OCI-LY3 (cell line): ENCODE measurements at regions not wholly inside any gene's neighbourhood (a gene's known extent, or its start where the extent isn't known, plus 50 kb on each side); places are given as distances from the start of the nearest gene placed in this dataset.

ENCODE experiments used
- H2AFZ ChIP-seq: fragments of 200-600, 300-600 bp; shearing (Covaris generic); 2 replicates; pipeline ENCODE4 v1.6.0; 2014; ENCODE audit warnings: antibody characterized with exemption, low read depth, low read length
- H3K27ac ChIP-seq: fragments of 200-600, 300-600 bp; sonication (generic); 2 replicates; pipeline ENCODE4 v1.5.1; 2014; ENCODE audit warnings: mild to moderate bottlenecking, low read length, moderate library complexity, mixed read lengths
- H3K27me3 ChIP-seq: fragments of 200-600, 300-600 bp; sonication (generic); 2 replicates; pipeline ENCODE4 v1.6.1; 2014; ENCODE audit warnings: low read depth, low read length, mixed read lengths
- H3K36me3 ChIP-seq: fragments of 200-600, 300-600 bp; sonication (generic); replicated peaks from 2 replicates; pipeline ENCODE3; 2014; ENCODE audit warnings: low read depth, low read length, mixed read lengths
- H3K4me1 ChIP-seq: fragments of 300-600, 200-600 bp; sonication (generic); 2 replicates; pipeline ENCODE4 v1.6.1; 2014; ENCODE audit warnings: low read length, mixed read lengths
- H3K4me2 ChIP-seq: fragments of 200-600, 300-600 bp; sonication (generic); 2 replicates; pipeline ENCODE4 v1.6.1; 2014; ENCODE audit warnings: low read length, mixed read lengths
- H3K4me3 ChIP-seq: fragments of 300-600, 200-600 bp; sonication (generic); 2 replicates; pipeline ENCODE4 v1.5.1; 2014; ENCODE audit warnings: antibody characterized with exemption, mild to moderate bottlenecking, low read length, moderate library complexity
- H3K79me2 ChIP-seq: fragments of 300-600, 200-600 bp; shearing (Covaris generic); 2 replicates; pipeline ENCODE4 v1.6.1; 2014; ENCODE audit warnings: mild to moderate bottlenecking, low read length, mixed read lengths
- H3K9ac ChIP-seq: fragments of 300-600, 200-600 bp; shearing (Covaris generic); 2 replicates; pipeline ENCODE4 v1.6.0; 2014; ENCODE audit warnings: mild to moderate bottlenecking, low read length, moderate library complexity
- H3K9me3 ChIP-seq: fragments of 200-600, 300-600 bp; shearing (Covaris generic); 2 replicates; pipeline ENCODE4 v1.6.1; 2014; ENCODE audit warnings: low read length, mixed read lengths; ENCODE audit not compliant: insufficient read depth
- H4K20me1 ChIP-seq: fragments of 200-600, 300-600 bp; sonication (generic); 2 replicates; pipeline ENCODE4 v1.6.1; 2016; ENCODE audit warnings: low read length, mixed read lengths; ENCODE audit not compliant: insufficient read depth
- EZH2phosphoT487 ChIP-seq: fragments of 200-600 bp; shearing (Covaris generic); IDR thresholded peaks from 2 replicates; pipeline ENCODE4 v1.6.1; 2018; ENCODE audit warnings: antibody characterized with exemption, mixed run types, low read depth
- TF ChIP-seq, protein P1 (sequence below): fragments of 200-600, 300-600 bp; sonication (generic); IDR thresholded peaks from 2 replicates; pipeline ENCODE4 v1.5.1; 2014; ENCODE audit warnings: antibody characterized with exemption, low read length, low read depth

DNA sequence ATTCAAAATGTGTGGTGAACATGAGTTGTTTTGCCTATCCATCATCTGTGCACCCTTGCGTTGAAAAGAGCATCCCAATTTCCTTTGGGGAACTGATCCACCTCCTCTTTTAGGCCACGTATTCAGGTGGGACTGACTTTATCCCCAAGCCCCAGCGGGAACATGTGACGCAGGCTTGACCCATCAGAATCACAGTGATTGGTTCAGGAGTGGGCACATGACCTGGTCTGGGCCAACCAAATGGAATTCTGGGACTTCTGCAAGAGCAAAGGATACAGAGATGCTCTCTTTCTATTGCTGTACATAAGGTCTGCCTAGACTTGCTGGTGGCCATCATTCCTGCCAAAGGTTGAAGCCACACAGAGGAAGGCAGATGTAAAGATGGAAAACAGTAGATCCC is 158.9 kb downstream of the IRX5 start:
- no peaks in the 10 kb centered on the region for H4K20me1 ChIP-seq
- no peak overlapping the region for H3K4me2 ChIP-seq
- H3K4me1 ChIP-seq, result no peaks in the 10 kb centered on the region
- no peaks in the 10 kb centered on the region for H3K36me3 ChIP-seq
- H3K9me3 ChIP-seq, result no peaks in the 10 kb centered on the region
- no peak overlapping the region for H3K4me3 ChIP-seq
- H3K27ac ChIP-seq, result no peak overlapping the region
- H3K9ac ChIP-seq, result no peak overlapping the region
- no peaks in the 10 kb centered on the region for H3K27me3 ChIP-seq
- no peak overlapping the region for H2AFZ ChIP-seq
- H3K79me2 ChIP-seq, result no peaks in the 10 kb centered on the region
- no peak for TF ChIP-seq EZH2phosphoT487
- TF ChIP-seq, protein P1, sequence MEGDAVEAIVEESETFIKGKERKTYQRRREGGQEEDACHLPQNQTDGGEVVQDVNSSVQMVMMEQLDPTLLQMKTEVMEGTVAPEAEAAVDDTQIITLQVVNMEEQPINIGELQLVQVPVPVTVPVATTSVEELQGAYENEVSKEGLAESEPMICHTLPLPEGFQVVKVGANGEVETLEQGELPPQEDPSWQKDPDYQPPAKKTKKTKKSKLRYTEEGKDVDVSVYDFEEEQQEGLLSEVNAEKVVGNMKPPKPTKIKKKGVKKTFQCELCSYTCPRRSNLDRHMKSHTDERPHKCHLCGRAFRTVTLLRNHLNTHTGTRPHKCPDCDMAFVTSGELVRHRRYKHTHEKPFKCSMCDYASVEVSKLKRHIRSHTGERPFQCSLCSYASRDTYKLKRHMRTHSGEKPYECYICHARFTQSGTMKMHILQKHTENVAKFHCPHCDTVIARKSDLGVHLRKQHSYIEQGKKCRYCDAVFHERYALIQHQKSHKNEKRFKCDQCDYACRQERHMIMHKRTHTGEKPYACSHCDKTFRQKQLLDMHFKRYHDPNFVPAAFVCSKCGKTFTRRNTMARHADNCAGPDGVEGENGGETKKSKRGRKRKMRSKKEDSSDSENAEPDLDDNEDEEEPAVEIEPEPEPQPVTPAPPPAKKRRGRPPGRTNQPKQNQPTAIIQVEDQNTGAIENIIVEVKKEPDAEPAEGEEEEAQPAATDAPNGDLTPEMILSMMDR, result no peak

DNA sequence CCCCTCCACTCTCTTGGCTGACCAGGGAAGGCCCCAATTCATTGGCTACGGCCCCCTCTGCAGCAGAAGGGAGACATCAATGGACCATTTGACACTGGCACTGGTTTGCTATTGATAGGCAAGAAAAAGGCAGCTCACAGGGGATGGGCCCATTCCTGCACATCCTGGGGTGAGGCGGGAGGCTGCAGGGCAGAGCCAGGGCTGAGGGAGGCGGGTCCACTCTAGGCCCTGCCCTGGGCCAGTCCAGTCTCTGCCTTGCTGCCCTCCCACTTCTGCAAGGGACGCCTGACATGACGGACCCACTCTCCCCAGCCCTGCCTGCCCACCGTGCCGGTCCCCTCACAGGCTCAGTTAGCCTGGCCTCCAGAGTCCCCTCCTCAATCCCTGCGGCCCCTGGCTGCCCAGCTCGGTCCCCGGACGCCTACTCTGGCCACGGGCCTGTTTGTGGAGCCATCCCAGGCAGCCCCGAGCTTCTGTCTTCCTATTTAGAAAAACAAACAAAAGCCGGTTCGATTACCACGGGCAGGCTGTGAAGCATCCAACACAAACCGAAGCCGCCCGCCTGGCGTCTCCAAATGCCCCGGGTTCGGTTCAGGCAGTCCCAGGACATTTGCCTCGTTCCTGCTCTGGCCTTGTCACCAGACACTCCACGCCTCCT is 160.7 kb downstream of the IRX5 start:
- Histone ChIP-seq H3K79me2 (no peaks in the 10 kb centered on the region), H2AFZ (no peak overlapping the region), H3K9ac (no peak overlapping the region), H3K27me3 (no peaks in the 10 kb centered on the region), H3K36me3 (no peaks in the 10 kb centered on the region), H4K20me1 (no peaks in the 10 kb centered on the region), H3K9me3 (no peaks in the 10 kb centered on the region), H3K4me3 (no peak overlapping the region), H3K4me2 (no peak overlapping the region), H3K4me1 (no peaks in the 10 kb centered on the region), H3K27ac (no peak overlapping the region)
- no peak for TF ChIP-seq EZH2phosphoT487
- TF ChIP-seq, protein P1, result no peak

DNA sequence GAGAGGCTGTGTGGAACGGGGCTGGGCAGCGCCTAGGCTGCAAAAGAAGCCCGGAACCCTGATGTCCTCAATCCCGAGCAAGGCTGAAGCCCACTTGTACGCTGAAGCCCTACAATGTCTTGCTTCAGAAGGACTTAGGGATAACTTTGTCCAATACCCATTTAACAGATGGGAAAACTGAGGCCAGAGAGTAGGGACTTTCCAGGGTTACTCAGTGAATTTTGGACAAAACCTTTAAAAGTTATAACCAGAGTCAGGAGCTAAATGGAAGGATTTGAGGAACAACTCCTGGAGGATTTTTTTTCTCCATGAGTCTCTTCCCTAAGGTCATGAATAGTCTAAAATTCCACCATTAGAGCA is 161.2 kb downstream of the IRX5 start:
- H3K4me1 ChIP-seq, result no peaks in the 10 kb centered on the region
- TF ChIP-seq, protein P1, result no peak
- TF ChIP-seq EZH2phosphoT487, result no peak
- no peaks in the 10 kb centered on the region for H3K36me3 ChIP-seq
- no peaks in the 10 kb centered on the region for H3K9me3 ChIP-seq
- no peak overlapping the region for H3K4me3 ChIP-seq
- H4K20me1 ChIP-seq, result no peaks in the 10 kb centered on the region
- H3K4me2 ChIP-seq, result no peak overlapping the region
- H2AFZ ChIP-seq, result no peak overlapping the region
- H3K27me3 ChIP-seq, result no peaks in the 10 kb centered on the region
- H3K79me2 ChIP-seq, result no peaks in the 10 kb centered on the region
- H3K27ac ChIP-seq, result no peak overlapping the region
- no peak overlapping the region for H3K9ac ChIP-seq

DNA sequence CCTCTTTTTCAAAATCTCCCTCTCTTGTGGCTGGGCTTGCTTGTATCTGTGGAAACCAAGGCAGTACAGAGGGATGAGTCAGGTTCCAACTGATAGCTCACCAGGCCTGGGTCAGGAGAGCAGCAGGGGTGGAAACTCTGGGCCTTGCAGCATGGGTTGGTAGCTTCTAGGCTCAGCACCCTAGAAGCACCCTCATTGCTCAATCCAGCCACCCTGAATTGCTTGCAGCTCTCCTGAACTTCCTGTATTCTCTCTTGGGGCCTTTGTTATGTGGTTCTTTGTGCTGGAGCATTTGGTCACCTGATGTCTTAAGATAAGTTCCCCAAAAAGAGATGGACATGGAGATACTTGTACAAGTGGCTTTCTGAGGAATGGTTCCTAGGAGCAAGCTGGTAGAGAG is 169.4 kb downstream of the IRX5 start:
- no peaks in the 10 kb centered on the region for H3K9me3 ChIP-seq
- no peak overlapping the region for H3K27ac ChIP-seq
- no peaks in the 10 kb centered on the region for H3K27me3 ChIP-seq
- no peak overlapping the region for H3K4me3 ChIP-seq
- H3K4me2 ChIP-seq, result no peak overlapping the region
- no peak overlapping the region for H2AFZ ChIP-seq
- no peaks in the 10 kb centered on the region for H3K36me3 ChIP-seq
- H3K79me2 ChIP-seq, result no peaks in the 10 kb centered on the region
- no peaks in the 10 kb centered on the region for H3K4me1 ChIP-seq
- no peaks in the 10 kb centered on the region for H4K20me1 ChIP-seq
- H3K9ac ChIP-seq, result no peak overlapping the region
- TF ChIP-seq, protein P1, result no peak
- TF ChIP-seq EZH2phosphoT487, result no peak
